Sigmoid colon (tissue), 6 donors: ENCODE measurements at regions not wholly inside any gene's neighbourhood (a gene's known extent, or its start where the extent isn't known, plus 50 kb on each side); places are given as distances from the start of the nearest gene placed in this dataset.
"Not testable (repeated sequence)": the region's sequence is repeated elsewhere in the genome, so short reads cannot be mapped to it uniquely, and the experiment has no call there.

Source experiments
- DNase-seq: peaks from one replicate; pipeline ENCODE4 v3.0.0-alpha.2; 2019
- H3K27ac ChIP-seq, 4 donors: fragments of 200-600 bp; sonication (generic); one replicate each; pipeline ENCODE4 v1.5.1; 2016 to 2019; ENCODE audit warnings: mild to moderate bottlenecking in 1 of 4
- H3K27me3 ChIP-seq, 3 donors: fragments of 200-600 bp; sonication (generic); one replicate each; pipeline ENCODE4 v1.5.1; 2019; ENCODE audit warnings: mild to moderate bottlenecking in 1 of 3
- H3K36me3 ChIP-seq, 4 donors: fragments of 200-600 bp; sonication (generic); one replicate each; pipeline ENCODE4 v1.5.1; 2016 to 2019
- H3K4me1 ChIP-seq, 4 donors: fragments of 200-600 bp; sonication (generic); one replicate each; pipeline ENCODE4 v1.5.1; 2017 to 2019
- H3K4me3 ChIP-seq, 4 donors: fragments of 200-600 bp; sonication (generic); one replicate each; pipeline ENCODE4 v1.5.1; 2017 to 2019; ENCODE audit warnings: mild to moderate bottlenecking in 2 of 4, moderate library complexity in 1 of 4
- H3K9me3 ChIP-seq, 4 donors: fragments of 200-600 bp in 3 of 4; sonication (generic) in 3 of 4; one replicate each; pipeline versions ENCODE4 v1.5.1 to v1.6.1; 2013 to 2019
- EP300 ChIP-seq, 4 donors: sonication (generic); formaldehyde crosslinking; IDR thresholded peaks; one replicate each; pipeline ENCODE4 v1.6.1; 2017; ENCODE audit warnings: antibody characterized with exemption in 4 of 4
- POLR2A ChIP-seq, 2 donors: fragments of 450-650 bp; IDR thresholded peaks; one replicate each; pipeline ENCODE4 v1.6.1; 2016; ENCODE audit warnings: antibody characterized with exemption in 2 of 2, mild to moderate bottlenecking in 2 of 2, moderate library complexity in 2 of 2
- POLR2AphosphoS5 ChIP-seq, 4 donors: sonication (generic); formaldehyde crosslinking; IDR thresholded peaks; one replicate each; pipeline ENCODE4 v1.6.1; 2017; ENCODE audit warnings: antibody characterized with exemption in 4 of 4
- WGBS, 2 donors: extraction: QIAGEN DNeasy Blood & Tissue Kit; methylation state at CpG; one replicate each; pipeline ENCODE4 v1.1.7; 2013; 5-methylcytosine and 5-hydroxymethylcytosine counted together
- intact Hi-C: fragments of 100-400 bp; cut with DNase I; formaldehyde crosslinking; loops from one replicate; pipeline ENCODE4 v1.15.1; 2023
- TF ChIP-seq, protein P1 (sequence below), 4 experiments: fragments of 450-650 bp in 3 of 4; fragments of 200-600 bp in 1 of 4; IDR thresholded peaks; one replicate each; pipeline ENCODE4 v1.5.1; 2016 to 2019; ENCODE audit warnings: antibody characterized with exemption in 4 of 4, mild to moderate bottlenecking in 3 of 4, moderate library complexity in 2 of 4
- donor health status: healthy with polysubstance abuse.
- donor health status: healthy.

DNA sequence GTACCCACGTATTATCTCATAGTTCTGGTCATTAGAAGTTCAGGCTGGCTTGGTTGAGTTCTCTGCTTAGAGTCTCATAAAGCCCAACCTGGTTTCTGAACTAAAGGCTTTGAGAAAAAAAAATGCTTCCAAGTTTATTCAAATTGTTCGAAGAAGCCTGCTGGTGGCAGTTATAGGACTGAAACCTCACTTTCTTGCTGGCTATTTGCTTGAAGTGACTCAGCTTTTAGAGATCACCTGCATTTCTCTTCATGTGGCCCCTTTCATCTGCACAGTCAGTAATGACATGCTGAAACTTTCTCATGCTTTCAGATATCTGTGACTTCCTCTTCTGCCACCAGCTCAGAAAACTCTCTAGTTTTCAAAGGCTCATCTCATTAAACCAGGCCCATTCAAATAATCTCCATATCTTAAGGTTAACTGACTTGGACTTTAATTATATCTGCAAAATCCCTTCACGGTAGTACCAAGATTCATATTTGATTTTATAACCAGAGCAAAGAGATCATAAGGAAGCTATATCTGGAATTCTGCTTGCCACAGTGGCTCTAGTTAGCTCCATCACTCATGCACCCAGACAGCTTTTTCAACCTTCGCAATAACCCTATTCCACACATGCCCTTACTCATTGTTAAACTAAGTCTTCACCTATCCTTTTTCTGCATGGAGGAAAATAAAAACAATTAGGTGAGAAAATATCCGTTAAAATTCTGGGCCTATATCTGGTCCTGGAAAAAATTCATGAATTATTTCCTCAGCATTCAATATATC is 433.8 kb upstream of the CBLB start:
- TF ChIP-seq EP300 (IDR thresholded peaks at IDR 0.05) (no peak), POLR2AphosphoS5 (IDR thresholded peaks at IDR 0.05) (no peak)
- TF ChIP-seq, protein P1, sequence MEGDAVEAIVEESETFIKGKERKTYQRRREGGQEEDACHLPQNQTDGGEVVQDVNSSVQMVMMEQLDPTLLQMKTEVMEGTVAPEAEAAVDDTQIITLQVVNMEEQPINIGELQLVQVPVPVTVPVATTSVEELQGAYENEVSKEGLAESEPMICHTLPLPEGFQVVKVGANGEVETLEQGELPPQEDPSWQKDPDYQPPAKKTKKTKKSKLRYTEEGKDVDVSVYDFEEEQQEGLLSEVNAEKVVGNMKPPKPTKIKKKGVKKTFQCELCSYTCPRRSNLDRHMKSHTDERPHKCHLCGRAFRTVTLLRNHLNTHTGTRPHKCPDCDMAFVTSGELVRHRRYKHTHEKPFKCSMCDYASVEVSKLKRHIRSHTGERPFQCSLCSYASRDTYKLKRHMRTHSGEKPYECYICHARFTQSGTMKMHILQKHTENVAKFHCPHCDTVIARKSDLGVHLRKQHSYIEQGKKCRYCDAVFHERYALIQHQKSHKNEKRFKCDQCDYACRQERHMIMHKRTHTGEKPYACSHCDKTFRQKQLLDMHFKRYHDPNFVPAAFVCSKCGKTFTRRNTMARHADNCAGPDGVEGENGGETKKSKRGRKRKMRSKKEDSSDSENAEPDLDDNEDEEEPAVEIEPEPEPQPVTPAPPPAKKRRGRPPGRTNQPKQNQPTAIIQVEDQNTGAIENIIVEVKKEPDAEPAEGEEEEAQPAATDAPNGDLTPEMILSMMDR (IDR thresholded peaks at IDR 0.05), result no peak
- Histone ChIP-seq H3K27ac (no peak overlapping the region), H3K4me1 (peaks cover 0 to 11% (median 0%) of the 10 kb centered on the region in 4 donors), H3K4me3 (no peak overlapping the region), H3K36me3 (no peaks in the 10 kb centered on the region), H3K9me3 (no peaks in the 10 kb centered on the region), H3K27me3 (no peaks in the 10 kb centered on the region)
- intact Hi-C loops, result no loop called here
- DNase-seq, result no peak
- 69 to 70% methylated on average over 5 of the region's 5 CpGs for WGBS, 2 donors

DNA sequence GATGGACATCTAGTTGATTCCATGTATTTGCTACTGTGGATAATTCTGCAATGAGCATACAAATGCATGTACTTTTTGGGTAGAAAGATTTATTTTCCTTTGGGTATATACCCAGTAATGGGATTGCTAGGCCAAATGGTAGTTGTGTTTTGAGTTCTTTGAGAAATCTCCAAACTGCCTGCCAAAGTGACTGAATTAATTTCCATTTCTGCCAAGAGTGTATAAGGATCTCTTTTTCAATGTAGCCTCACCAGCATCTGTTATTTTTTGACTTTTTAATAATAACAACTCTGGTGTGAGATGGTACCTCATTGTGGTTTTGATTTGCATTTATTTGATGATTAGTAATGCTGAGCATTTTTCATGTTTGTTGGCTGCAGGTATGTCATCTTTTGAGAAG is 435.0 kb upstream of the CBLB start:
- intact Hi-C loops, result no loop called here
- Histone ChIP-seq H3K9me3 (no peaks in the 10 kb centered on the region), H3K36me3 (no peaks in the 10 kb centered on the region), H3K4me3 (no peak overlapping the region), H3K4me1 (peaks cover 0 to 11% (median 0%) of the 10 kb centered on the region in 4 donors), H3K27me3 (no peaks in the 10 kb centered on the region), H3K27ac (no peak overlapping the region)
- no peak for DNase-seq
- TF ChIP-seq POLR2AphosphoS5 (IDR thresholded peaks at IDR 0.05), result no peak
- no peak for TF ChIP-seq POLR2A (IDR thresholded peaks at IDR 0.05)
- TF ChIP-seq, protein P1 (IDR thresholded peaks at IDR 0.05), result no peak
- no peak for TF ChIP-seq EP300 (IDR thresholded peaks at IDR 0.05)

DNA sequence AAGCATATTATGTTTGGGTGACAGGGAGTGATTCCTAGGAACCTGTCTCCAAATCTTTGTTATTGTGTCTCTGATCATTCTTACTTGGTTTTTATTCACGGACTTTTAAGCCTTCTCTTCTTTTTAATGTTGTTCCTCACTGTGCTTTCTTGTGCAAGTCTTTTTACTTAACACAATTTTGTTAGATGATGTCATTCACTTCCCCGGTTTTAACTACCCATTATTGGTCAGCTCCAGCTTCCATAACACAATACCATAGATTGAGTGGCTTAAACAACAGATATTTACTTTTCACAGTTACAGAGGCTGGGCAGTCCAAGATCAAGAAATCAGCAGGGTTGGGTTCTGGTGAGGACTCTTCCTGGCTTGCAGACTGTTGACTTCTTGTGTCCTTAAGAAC is 436.3 kb upstream of the CBLB start:
- Histone ChIP-seq H3K27me3 (no peaks in the 10 kb centered on the region), H3K9me3 (no peaks in the 10 kb centered on the region), H3K27ac (no peak overlapping the region), H3K36me3 (no peaks in the 10 kb centered on the region), H3K4me3 (no peak overlapping the region), H3K4me1 (peaks cover 0 to 6% (median 0%) of the 10 kb centered on the region in 4 donors)
- WGBS, 2 donors, result 81 to 86% methylated on average over 2 of the region's 2 CpGs
- DNase-seq, result no peak
- intact Hi-C loops, result no loop called here
- no peak for TF ChIP-seq POLR2A (IDR thresholded peaks at IDR 0.05)
- TF ChIP-seq EP300 (IDR thresholded peaks at IDR 0.05), result no peak

- TF ChIP-seq, protein P1 (IDR thresholded peaks at IDR 0.05), result no peak
- TF ChIP-seq POLR2AphosphoS5 (IDR thresholded peaks at IDR 0.05) (no peak), EP300 (IDR thresholded peaks at IDR 0.05) (no peak), POLR2A (IDR thresholded peaks at IDR 0.05) (no peak)
- DNase-seq, result no peak
- WGBS, 2 donors, result 95 to 99% methylated on average over 1 of the region's 1 CpG
- intact Hi-C loops, result no loop called here
- Histone ChIP-seq H3K27me3 (no peaks in the 10 kb centered on the region), H3K36me3 (no peaks in the 10 kb centered on the region), H3K4me3 (no peak overlapping the region), H3K9me3 (no peaks in the 10 kb centered on the region), H3K27ac (no peak overlapping the region), H3K4me1 (peaks cover 0 to 6% (median 0%) of the 10 kb centered on the region in 4 donors)
Measured at GRCh38 chr3:106305882-106306435, 437.1 kb upstream of the CBLB start.

GRCh38 chr3:106309274-106309673 is 440.5 kb upstream of the CBLB start:
- Histone ChIP-seq H3K4me1 (peaks cover 0 to 6% (median 0%) of the 10 kb centered on the region in 4 donors), H3K36me3 (no peaks in the 10 kb centered on the region), H3K4me3 (no peak overlapping the region), H3K27me3 (no peaks in the 10 kb centered on the region), H3K9me3 (no peaks in the 10 kb centered on the region), H3K27ac (no peak overlapping the region)
- 89 to 100% methylated on average over 1 of the region's 1 CpG for WGBS, 2 donors
- intact Hi-C loops, result no loop called here
- TF ChIP-seq, protein P1 (IDR thresholded peaks at IDR 0.05), result no peak
- no peak for TF ChIP-seq POLR2AphosphoS5 (IDR thresholded peaks at IDR 0.05)
- no peak for TF ChIP-seq POLR2A (IDR thresholded peaks at IDR 0.05)
- DNase-seq, result no peak

DNA sequence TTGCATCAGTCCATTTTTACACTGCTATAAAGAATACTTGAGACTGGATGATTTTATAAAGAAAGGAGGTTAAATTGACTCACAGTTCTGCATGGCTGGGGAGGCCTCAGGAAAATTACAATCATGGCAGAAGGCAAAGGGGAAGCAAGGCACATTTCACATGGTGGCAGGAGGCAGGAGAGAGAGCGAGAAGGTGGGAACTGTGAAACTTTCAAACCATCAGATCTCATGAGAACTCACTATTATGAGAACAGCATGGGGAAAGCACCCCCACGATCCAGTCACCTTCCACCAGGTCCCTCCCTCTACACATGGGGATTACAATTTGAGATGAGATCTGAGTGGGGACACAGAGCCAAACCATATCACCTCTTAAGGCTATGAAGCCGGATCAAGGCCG is 441.0 kb upstream of the CBLB start:
- WGBS, 2 donors, result 92 to 93% methylated on average over 4 of the region's 4 CpGs
- H3K4me3 ChIP-seq, DNase-seq, H3K36me3 ChIP-seq, H3K27me3 ChIP-seq, H3K4me1 ChIP-seq, H3K27ac ChIP-seq, intact Hi-C loops, H3K9me3 ChIP-seq: not testable (repeated sequence)
